HUES64 (cell line): ENCODE measurements at regions not wholly inside any gene's neighbourhood (a gene's known extent, or its start where the extent isn't known, plus 50 kb on each side); places are given as distances from the start of the nearest gene placed in this dataset.
A peak's percentile ranks its signal among the peaks of the same experiment; 100 is the strongest.

ENCODE experiments used
- H3K27ac ChIP-seq: 2 replicates; pipeline ENCODE4 v1.7.0; 2013; ENCODE audit warnings: low read depth, low read length, inconsistent platforms
- H3K27me3 ChIP-seq: 2 replicates; pipeline ENCODE4 v1.6.1; 2013; ENCODE audit warnings: mild to moderate bottlenecking, low read length; ENCODE audit not compliant: insufficient read depth
- H3K36me3 ChIP-seq: 2 replicates; pipeline ENCODE4 v1.6.1; 2013; ENCODE audit warnings: mild to moderate bottlenecking, low read length; ENCODE audit not compliant: insufficient read depth
- H3K4me1 ChIP-seq: 2 replicates; pipeline ENCODE4 v1.6.1; 2013; ENCODE audit warnings: mild to moderate bottlenecking, low read length, moderate library complexity; ENCODE audit not compliant: insufficient read depth
- H3K4me3 ChIP-seq: 2 replicates; pipeline ENCODE4 v1.5.1; 2013; ENCODE audit warnings: mild to moderate bottlenecking, low read length, moderate library complexity
- H3K9ac ChIP-seq: 2 replicates; pipeline ENCODE4 v1.6.1; 2013; ENCODE audit warnings: mild to moderate bottlenecking, low read depth, low read length
- H3K9me3 ChIP-seq: 2 replicates; pipeline ENCODE4 v1.6.1; 2013; ENCODE audit warnings: low read depth, low read length; ENCODE audit not compliant: insufficient read depth
- WGBS: fragments of 150-250, 120-280 bp; methylation state at CpG from one replicate; pipeline ENCODE4 v1.1.7; 2013; ENCODE audit warnings: missing lambda C conversion rate; 5-methylcytosine and 5-hydroxymethylcytosine counted together

- H3K4me1 ChIP-seq: no peaks in the 10 kb centered on the region
- H3K27me3 ChIP-seq: no peaks in the 10 kb centered on the region
- no peak overlapping the region for H3K4me3 ChIP-seq
- no peaks in the 10 kb centered on the region for H3K9me3 ChIP-seq
- 98% methylated on average over 6 of the region's 6 CpGs for WGBS
- no peak overlapping the region for H3K27ac ChIP-seq
- no peaks in the 10 kb centered on the region for H3K36me3 ChIP-seq
- no peak overlapping the region for H3K9ac ChIP-seq
Observed at GRCh38 chr2:57740891-57741290, 305.7 kb upstream of the VRK2 start.

GRCh38 chr2:57753636-57754035, 293.0 kb upstream of the VRK2 start:
- Histone ChIP-seq H3K27ac (no peak overlapping the region), H3K4me3 (no peak overlapping the region), H3K9me3 (no peaks in the 10 kb centered on the region), H3K36me3 (no peaks in the 10 kb centered on the region), H3K4me1 (peaks cover 6% of the 10 kb centered on the region; the same call in 1 of the 2 replicates), H3K27me3 (no peaks in the 10 kb centered on the region), H3K9ac (no peak overlapping the region)
- WGBS: 100% methylated on average over 1 of the region's 1 CpG

- H3K27me3 ChIP-seq: 0 out of 2 replicates have a peak, but pooled peaks cover 4% of the 10 kb centered on the region
- no CpG with 5 or more reads among the region's 2 CpGs for WGBS
- no peak overlapping the region for H3K4me3 ChIP-seq
Observed at GRCh38 chr2:57758686-57759085, 287.9 kb upstream of the VRK2 start.

GRCh38 chr2:57759131-57759530, 287.5 kb upstream of the VRK2 start:
- peaks cover 19% of the 10 kb centered on the region for H3K4me1 ChIP-seq
- H3K4me3 ChIP-seq: peak overlapping the region; percentile 9; the same call in 1 of the 2 replicates
- no peak overlapping the region for H3K27ac ChIP-seq
- WGBS: 53% methylated on average over 5 of the region's 5 CpGs
- 0 out of 2 replicates have a peak, but pooled peaks cover 4% of the 10 kb centered on the region for H3K27me3 ChIP-seq
- no peaks in the 10 kb centered on the region for H3K36me3 ChIP-seq
- H3K9me3 ChIP-seq: no peaks in the 10 kb centered on the region
- no peak overlapping the region for H3K9ac ChIP-seq

More at GRCh38 chr2:57758686-57759085, 287.9 kb upstream of the VRK2 start:
- H3K36me3 ChIP-seq: no peaks in the 10 kb centered on the region
- peaks cover 22% of the 10 kb centered on the region for H3K4me1 ChIP-seq
- no peak overlapping the region for H3K9ac ChIP-seq
- H3K9me3 ChIP-seq: no peaks in the 10 kb centered on the region
- no peak overlapping the region for H3K27ac ChIP-seq

- WGBS: 9% methylated on average over 19 of the region's 19 CpGs
- H3K9ac ChIP-seq: peak overlapping the region; percentile 64
Observed at GRCh38 chr2:57759822-57760300, 286.7 kb upstream of the VRK2 start.

GRCh38 chr2:57760381-57760801, 286.2 kb upstream of the VRK2 start:
- H3K4me3 ChIP-seq: peak overlapping the region; percentile 38
- 0 out of 2 replicates have a peak, but pooled peaks cover 4% of the 10 kb centered on the region for H3K27me3 ChIP-seq
- no peak overlapping the region for H3K27ac ChIP-seq
- H3K9ac ChIP-seq: peak overlapping the region; percentile 64; the same call in 1 of the 2 replicates
- no peaks in the 10 kb centered on the region for H3K9me3 ChIP-seq
- H3K4me1 ChIP-seq: peaks cover 19% of the 10 kb centered on the region
- no peaks in the 10 kb centered on the region for H3K36me3 ChIP-seq
- 81% methylated on average over 4 of the region's 4 CpGs for WGBS

More at GRCh38 chr2:57759822-57760300, 286.7 kb upstream of the VRK2 start:
- H3K27ac ChIP-seq: no peak overlapping the region
- peaks cover 19% of the 10 kb centered on the region for H3K4me1 ChIP-seq
- H3K36me3 ChIP-seq: no peaks in the 10 kb centered on the region
- H3K4me3 ChIP-seq: peak overlapping the region; percentile 38
- no peaks in the 10 kb centered on the region for H3K9me3 ChIP-seq
- H3K27me3 ChIP-seq: 0 out of 2 replicates have a peak, but pooled peaks cover 4% of the 10 kb centered on the region

- no peaks in the 10 kb centered on the region for H3K36me3 ChIP-seq
- no peak overlapping the region for H3K27ac ChIP-seq
- H3K27me3 ChIP-seq: no peaks in the 10 kb centered on the region
- H3K9ac ChIP-seq: no peak overlapping the region
- no peaks in the 10 kb centered on the region for H3K9me3 ChIP-seq
- no peak overlapping the region for H3K4me3 ChIP-seq
- WGBS: 95% methylated on average over 2 of the region's 2 CpGs
- no peaks in the 10 kb centered on the region for H3K4me1 ChIP-seq
Observed at GRCh38 chr2:57776916-57777315, 269.7 kb upstream of the VRK2 start.

GRCh38 chr2:57782587-57782986, 264.0 kb upstream of the VRK2 start:
- Histone ChIP-seq H3K9ac (no peak overlapping the region), H3K4me1 (peaks cover 5% of the 10 kb centered on the region; the same call in 1 of the 2 replicates), H3K9me3 (no peaks in the 10 kb centered on the region), H3K36me3 (no peaks in the 10 kb centered on the region), H3K27ac (no peak overlapping the region), H3K4me3 (no peak overlapping the region), H3K27me3 (no peaks in the 10 kb centered on the region)

- Histone ChIP-seq H3K4me1 (peaks cover 28% of the 10 kb centered on the region), H3K9ac (no peak overlapping the region), H3K27me3 (no peaks in the 10 kb centered on the region), H3K9me3 (peaks cover 2% of the 10 kb centered on the region; the same call in 1 of the 2 replicates), H3K4me3 (no peak overlapping the region), H3K36me3 (no peaks in the 10 kb centered on the region), H3K27ac (no peak overlapping the region)
- 98% methylated on average over 2 of the region's 2 CpGs for WGBS
Observed at GRCh38 chr2:57793310-57793709, 253.3 kb upstream of the VRK2 start.

GRCh38 chr2:57796527-57796926, 250.1 kb upstream of the VRK2 start:
- 16% methylated on average over 2 of the region's 2 CpGs for WGBS

GRCh38 chr2:57798346-57798745, 248.3 kb upstream of the VRK2 start:
- H3K9ac ChIP-seq: no peak overlapping the region
- 0 out of 2 replicates have a peak, but pooled peaks cover 3% of the 10 kb centered on the region for H3K36me3 ChIP-seq
- H3K9me3 ChIP-seq: peaks cover 14% of the 10 kb centered on the region; the same call in 1 of the 2 replicates
- H3K27me3 ChIP-seq: no peaks in the 10 kb centered on the region
- H3K4me3 ChIP-seq: no peak overlapping the region
- peaks cover 28% of the 10 kb centered on the region for H3K4me1 ChIP-seq
- no peak overlapping the region; the same call in 1 of the 2 replicates for H3K27ac ChIP-seq

More at GRCh38 chr2:57796527-57796926, 250.1 kb upstream of the VRK2 start:
- H3K27ac ChIP-seq: peak overlapping the region; percentile 95
- no peaks in the 10 kb centered on the region for H3K27me3 ChIP-seq
- H3K4me3 ChIP-seq: peak overlapping the region; percentile 20; the same call in 1 of the 2 replicates
- H3K9me3 ChIP-seq: peaks cover 14% of the 10 kb centered on the region; the same call in 1 of the 2 replicates
- H3K4me1 ChIP-seq: peaks cover 28% of the 10 kb centered on the region
- H3K36me3 ChIP-seq: 0 out of 2 replicates have a peak, but pooled peaks cover 3% of the 10 kb centered on the region
- H3K9ac ChIP-seq: peak overlapping the region; percentile 59
